Left ventricle myocardium inferior (tissue), 1 donor: ENCODE measurements at regions not wholly inside any gene's neighbourhood (a gene's known extent, or its start where the extent isn't known, plus 50 kb on each side); places are given as distances from the start of the nearest gene placed in this dataset.
"Not testable (repeated sequence)": the region's sequence is repeated elsewhere in the genome, so short reads cannot be mapped to it uniquely, and the experiment has no call there.

ENCODE experiments used
- DNase-seq: peaks from one replicate; pipeline ENCODE4 v3.0.0-alpha.2; 2020
- H3K27ac ChIP-seq: fragments of 200-600 bp; replicated peaks from 2 replicates; pipeline ENCODE4 v1.8.0; 2021
- H3K27me3 ChIP-seq: fragments of 200-600 bp; 2 replicates; pipeline ENCODE4 v1.8.0; 2021; ENCODE audit warnings: low read depth
- H3K36me3 ChIP-seq: fragments of 200-600 bp; 2 replicates; pipeline ENCODE4 v1.8.0; 2021
- H3K4me1 ChIP-seq: fragments of 200-600 bp; 2 replicates; pipeline ENCODE4 v1.8.0; 2021
- H3K4me3 ChIP-seq: fragments of 200-600 bp; 2 replicates; pipeline ENCODE4 v1.8.0; 2021; ENCODE audit warnings: mild to moderate bottlenecking, moderate library complexity
- H3K9me3 ChIP-seq: fragments of 200-600 bp; replicated peaks from 2 replicates; pipeline ENCODE4 v1.8.0; 2021
- intact Hi-C: fragments of 100-400 bp; cut with micrococcal nuclease; formaldehyde crosslinking; loops from one replicate; pipeline ENCODE4 v1.11.0; 2022
- TF ChIP-seq, protein P1 (sequence below): fragments of 200-600 bp; IDR thresholded peaks from 2 replicates; pipeline ENCODE4 v1.8.0; 2021; ENCODE audit warnings: antibody characterized with exemption, mild to moderate bottlenecking, borderline replicate concordance
- donor health status: DM: no; HTN: yes; CAD: no; lungs with severe emphysema.

DNA sequence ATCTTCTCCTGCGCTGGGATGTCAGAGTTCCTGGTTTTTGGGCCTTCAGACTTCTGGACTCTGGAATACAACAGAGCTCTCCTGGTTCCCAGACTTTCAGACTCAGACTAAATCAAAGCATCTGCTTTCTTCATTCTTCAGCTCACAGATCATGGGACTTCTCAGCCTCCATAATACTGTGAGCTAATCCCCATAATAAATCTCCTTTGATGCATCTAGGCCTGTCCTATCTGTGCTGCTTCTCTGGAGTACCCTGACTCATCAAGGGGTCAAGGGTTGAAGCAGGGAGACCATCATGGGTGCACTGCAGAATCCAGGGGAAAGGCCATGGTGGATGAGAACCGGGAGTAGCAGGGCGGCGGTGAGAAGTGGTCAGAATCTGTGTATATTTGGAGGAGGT is 1094.1 kb upstream of the TMEM132C start:
- H3K36me3 ChIP-seq, result no peaks in the 10 kb centered on the region
- H3K27ac ChIP-seq, result no peak overlapping the region
- no peaks in the 10 kb centered on the region for H3K4me1 ChIP-seq
- no peak for DNase-seq
- TF ChIP-seq, protein P1, sequence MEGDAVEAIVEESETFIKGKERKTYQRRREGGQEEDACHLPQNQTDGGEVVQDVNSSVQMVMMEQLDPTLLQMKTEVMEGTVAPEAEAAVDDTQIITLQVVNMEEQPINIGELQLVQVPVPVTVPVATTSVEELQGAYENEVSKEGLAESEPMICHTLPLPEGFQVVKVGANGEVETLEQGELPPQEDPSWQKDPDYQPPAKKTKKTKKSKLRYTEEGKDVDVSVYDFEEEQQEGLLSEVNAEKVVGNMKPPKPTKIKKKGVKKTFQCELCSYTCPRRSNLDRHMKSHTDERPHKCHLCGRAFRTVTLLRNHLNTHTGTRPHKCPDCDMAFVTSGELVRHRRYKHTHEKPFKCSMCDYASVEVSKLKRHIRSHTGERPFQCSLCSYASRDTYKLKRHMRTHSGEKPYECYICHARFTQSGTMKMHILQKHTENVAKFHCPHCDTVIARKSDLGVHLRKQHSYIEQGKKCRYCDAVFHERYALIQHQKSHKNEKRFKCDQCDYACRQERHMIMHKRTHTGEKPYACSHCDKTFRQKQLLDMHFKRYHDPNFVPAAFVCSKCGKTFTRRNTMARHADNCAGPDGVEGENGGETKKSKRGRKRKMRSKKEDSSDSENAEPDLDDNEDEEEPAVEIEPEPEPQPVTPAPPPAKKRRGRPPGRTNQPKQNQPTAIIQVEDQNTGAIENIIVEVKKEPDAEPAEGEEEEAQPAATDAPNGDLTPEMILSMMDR, result no peak
- peaks cover 35% of the 10 kb centered on the region for H3K9me3 ChIP-seq
- intact Hi-C loops, result no loop called here
- H3K4me3 ChIP-seq, result no peak overlapping the region
- H3K27me3 ChIP-seq, result peaks cover 19% of the 10 kb centered on the region

DNA sequence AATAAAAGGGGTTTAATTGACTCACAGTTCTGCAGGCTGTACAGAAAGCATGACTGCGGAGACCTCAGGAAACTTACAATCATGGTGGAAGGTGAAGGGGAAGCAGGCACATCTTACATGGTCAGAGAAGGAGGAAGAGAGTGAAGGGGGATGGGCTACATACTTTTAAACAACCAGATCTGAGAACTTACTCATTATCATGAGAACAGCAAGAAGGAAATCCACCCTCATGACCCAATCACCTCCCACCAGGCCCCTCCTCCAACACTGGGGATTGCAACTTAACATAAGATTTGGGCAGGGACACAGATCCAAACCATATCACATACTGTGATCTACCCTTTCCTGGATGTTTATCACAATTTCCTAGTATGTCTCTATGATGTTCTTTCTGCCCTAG is 1093.0 kb upstream of the TMEM132C start:
- H3K4me3 ChIP-seq, H3K4me1 ChIP-seq, intact Hi-C loops, H3K27ac ChIP-seq, DNase-seq, H3K36me3 ChIP-seq: not testable (repeated sequence)
- peaks cover 42% of the 10 kb centered on the region for H3K9me3 ChIP-seq
- H3K27me3 ChIP-seq, result peaks cover 19% of the 10 kb centered on the region

DNA sequence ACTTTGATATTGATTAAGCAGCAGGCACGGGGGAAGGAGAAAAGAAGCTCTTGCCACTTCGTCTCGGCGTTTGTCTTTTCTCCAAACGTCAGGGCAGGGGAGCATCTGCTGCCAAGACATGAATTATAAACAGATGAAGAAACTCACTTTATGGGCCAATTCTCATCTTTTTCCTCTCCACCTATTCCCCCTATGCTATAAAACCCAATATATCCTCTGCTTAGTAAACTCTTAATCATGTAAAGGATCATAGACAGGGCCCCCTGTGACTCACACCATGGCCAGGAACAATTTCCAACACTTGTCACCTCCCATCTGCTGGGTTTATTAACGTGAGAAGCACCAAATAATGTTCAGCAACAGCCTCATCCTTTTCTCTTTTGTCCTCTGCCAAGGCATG is 1092.1 kb upstream of the TMEM132C start:
- H3K9me3 ChIP-seq, result peaks cover 42% of the 10 kb centered on the region
- intact Hi-C loops, result no loop called here
- no peaks in the 10 kb centered on the region for H3K4me1 ChIP-seq
- no peaks in the 10 kb centered on the region for H3K36me3 ChIP-seq
- TF ChIP-seq, protein P1, result no peak
- peaks cover 12% of the 10 kb centered on the region for H3K27me3 ChIP-seq
- no peak overlapping the region for H3K27ac ChIP-seq
- no peak for DNase-seq
- H3K4me3 ChIP-seq, result no peak overlapping the region

- peaks cover 42% of the 10 kb centered on the region for H3K9me3 ChIP-seq
- no peaks in the 10 kb centered on the region for H3K36me3 ChIP-seq
- H3K27me3 ChIP-seq, result peaks cover 7% of the 10 kb centered on the region
- no peak overlapping the region for H3K4me3 ChIP-seq
- DNase-seq, result no peak
- H3K27ac ChIP-seq, result no peak overlapping the region
- H3K4me1 ChIP-seq, result no peaks in the 10 kb centered on the region
- TF ChIP-seq, protein P1, result no peak
- intact Hi-C loops, result no loop called here
These were observed 1091.6 kb upstream of the TMEM132C start for GRCh38 chr12:127175361-127175760.

DNA sequence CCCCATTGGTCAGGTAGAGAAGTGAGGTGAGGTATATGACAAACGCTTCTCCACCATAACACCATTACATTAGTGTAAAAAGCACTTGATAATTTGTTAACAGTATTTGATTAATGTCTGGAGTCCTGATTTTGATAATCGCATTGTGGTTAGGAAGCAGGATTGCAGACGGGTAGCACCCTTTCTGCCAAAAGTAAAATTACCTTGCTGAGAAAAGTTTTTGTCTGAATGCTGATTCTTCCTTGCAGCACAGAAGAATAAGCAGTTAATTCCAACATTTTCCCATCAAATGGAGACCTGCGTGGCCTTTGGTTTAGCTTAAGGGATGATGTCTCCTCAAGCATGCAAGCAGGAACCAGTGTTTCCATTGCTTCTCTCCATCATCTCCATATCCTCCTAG is 1090.2 kb upstream of the TMEM132C start:
- peaks cover 42% of the 10 kb centered on the region for H3K9me3 ChIP-seq
- intact Hi-C loops, result no loop called here
- no peak overlapping the region for H3K4me3 ChIP-seq
- no peak for DNase-seq
- no peak overlapping the region for H3K27ac ChIP-seq
- H3K36me3 ChIP-seq, result no peaks in the 10 kb centered on the region
- H3K4me1 ChIP-seq, result no peaks in the 10 kb centered on the region
- no peaks in the 10 kb centered on the region for H3K27me3 ChIP-seq
- TF ChIP-seq, protein P1, result no peak

DNA sequence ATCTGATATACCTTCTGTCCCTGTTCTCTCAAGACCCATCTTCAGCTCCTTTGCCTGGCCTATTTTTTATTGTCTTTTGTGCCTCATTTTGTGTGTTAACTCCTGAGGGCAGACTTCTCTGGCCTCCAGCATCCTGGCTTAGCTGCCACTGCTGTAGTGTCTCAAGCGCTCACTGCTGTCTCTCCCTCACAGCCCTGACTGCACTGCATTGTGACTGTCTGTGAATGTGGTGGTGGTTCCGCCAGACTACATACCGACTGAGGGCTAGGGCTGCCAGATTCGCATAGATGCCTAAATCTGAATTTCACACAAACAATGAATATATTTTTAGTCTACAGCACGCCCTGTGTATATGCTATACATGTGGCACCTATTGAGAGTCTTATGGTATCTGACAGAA is 1088.9 kb upstream of the TMEM132C start:
- no peak overlapping the region for H3K27ac ChIP-seq
- TF ChIP-seq, protein P1, result no peak
- intact Hi-C loops, result no loop called here
- H3K4me3 ChIP-seq, result no peak overlapping the region
- no peaks in the 10 kb centered on the region for H3K36me3 ChIP-seq
- no peak for DNase-seq
- peaks cover 7% of the 10 kb centered on the region for H3K27me3 ChIP-seq
- H3K9me3 ChIP-seq, result peaks cover 38% of the 10 kb centered on the region
- H3K4me1 ChIP-seq, result no peaks in the 10 kb centered on the region
